ENCODE measurements at regions not wholly inside any gene's neighbourhood (a gene's known extent, or its start where the extent isn't known, plus 50 kb on each side); places are given as distances from the start of the nearest gene placed in this dataset.
"Not testable (repeated sequence)": the region's sequence is repeated elsewhere in the genome, so short reads cannot be mapped to it uniquely, and the experiment has no call there.

DNA sequence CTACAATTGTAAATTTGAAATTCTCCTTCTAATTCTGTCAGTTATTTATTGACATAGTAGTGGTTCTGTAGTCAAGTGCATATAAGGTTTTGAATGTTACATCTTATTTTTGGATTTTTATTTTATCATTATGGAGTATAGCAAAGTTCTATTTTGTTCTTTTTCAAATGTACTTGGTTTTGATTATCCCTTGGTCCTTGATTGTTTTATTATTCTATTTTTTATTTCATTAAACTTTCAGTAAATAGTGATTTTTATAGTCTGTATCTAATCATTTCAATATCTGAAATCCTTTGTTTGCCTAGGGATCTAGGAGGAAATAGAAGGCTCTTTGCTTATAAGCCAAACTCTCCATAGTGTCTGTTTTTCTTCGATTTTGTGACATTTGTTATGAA, 87.8 kb downstream of the HFE start:
- DNase-seq (ENCODE audit: low read depth in 2 of 2): no peak

DNA sequence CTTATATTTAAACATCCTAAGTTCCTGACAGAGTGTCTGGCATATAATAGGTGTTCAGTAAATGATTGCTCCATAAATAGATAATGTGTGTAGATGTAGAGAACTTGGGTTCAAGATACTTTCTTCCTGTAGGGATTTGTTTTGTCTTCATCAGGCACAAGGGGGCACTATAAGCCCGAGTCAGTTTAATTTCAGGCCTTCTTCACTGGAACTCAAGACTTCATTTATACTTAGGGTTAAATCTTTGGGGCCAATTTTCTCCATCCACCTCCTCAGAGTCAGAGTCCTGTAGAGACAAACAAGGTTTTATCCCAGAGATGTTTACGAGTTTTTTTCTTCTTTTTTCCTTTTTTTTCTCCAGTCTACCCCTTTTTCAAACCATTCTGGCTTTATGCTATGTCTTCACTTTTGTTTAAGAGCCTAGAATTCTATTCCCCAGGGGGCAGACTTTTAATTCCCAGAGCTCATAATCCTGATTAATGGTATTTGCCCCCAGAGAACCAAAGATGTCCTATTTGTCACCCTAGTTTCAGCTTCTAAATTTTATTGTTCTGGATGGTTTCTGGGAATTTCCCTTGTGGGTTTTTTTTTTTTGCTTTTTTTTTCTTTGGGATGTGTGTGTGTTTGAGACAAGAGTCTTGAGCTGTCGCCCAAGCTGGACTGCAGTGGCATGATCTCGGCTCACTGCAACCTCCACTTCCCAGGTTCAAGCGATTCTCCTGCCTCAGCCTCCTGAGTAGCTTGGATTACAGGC, 88.4 kb downstream of the HFE start:
- no peak for DNase-seq (ENCODE audit: low read depth in 2 of 2)

DNA sequence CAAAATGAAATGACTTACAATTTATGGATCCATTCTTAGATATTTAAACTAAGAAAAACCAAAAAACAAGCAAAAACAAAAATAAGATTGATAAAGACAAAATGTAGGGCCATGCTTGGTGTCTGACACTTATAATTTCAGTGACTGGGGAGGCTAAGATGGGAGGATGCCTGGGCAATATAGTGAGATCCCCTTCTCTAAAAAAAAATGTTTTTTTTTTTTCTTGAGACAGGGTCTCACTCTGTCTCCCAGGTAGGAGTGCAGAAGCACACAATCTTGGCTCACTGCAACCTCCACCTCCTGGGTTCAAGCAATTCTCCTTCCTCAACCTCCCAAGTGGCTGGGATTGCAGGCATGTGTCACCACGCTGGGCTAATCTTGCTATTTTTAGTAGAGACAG, 92.4 kb downstream of the HFE start:
- no peak for DNase-seq (ENCODE audit: low read depth in 2 of 2)

DNA sequence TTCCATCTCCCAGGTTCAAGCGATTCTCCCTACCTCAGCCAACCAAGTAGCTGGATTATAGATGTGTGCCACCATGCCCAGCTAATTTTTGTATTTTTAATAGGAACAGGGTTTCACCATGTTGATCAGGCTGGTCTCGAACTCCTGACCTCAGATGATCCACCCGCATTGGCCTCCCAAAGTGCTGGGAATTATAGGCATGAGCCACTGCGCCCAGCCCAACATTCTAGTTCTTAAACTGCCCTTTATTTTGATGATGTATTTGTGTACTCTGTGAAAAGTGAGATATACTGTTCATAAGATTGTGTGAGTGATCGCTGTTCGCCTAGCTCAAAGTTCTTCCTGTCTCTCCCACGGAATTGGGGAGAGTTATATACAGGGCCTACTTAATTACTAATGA, 93.1 kb downstream of the HFE start:
- DNase-seq (ENCODE audit: low read depth in 2 of 2): no peak

DNA sequence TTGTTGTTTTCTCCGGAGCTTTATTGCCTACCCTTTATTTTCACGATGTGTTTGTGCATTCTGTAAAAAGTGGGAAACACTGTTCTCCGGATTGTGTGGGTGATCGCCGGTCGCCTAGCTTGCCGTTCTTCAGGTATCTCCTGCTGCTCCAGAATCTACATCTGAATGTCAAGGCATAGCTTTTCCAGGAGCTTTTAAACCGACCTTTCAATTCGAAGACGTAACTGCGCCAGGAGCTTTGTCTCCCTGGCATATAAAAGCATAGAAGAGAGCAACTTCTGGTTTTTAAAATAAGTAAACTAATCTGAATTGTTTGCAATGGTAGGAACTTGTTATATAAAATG, 96.0 kb downstream of the HFE start:
- no peak for DNase-seq (ENCODE audit: low read depth in 2 of 2)

DNA sequence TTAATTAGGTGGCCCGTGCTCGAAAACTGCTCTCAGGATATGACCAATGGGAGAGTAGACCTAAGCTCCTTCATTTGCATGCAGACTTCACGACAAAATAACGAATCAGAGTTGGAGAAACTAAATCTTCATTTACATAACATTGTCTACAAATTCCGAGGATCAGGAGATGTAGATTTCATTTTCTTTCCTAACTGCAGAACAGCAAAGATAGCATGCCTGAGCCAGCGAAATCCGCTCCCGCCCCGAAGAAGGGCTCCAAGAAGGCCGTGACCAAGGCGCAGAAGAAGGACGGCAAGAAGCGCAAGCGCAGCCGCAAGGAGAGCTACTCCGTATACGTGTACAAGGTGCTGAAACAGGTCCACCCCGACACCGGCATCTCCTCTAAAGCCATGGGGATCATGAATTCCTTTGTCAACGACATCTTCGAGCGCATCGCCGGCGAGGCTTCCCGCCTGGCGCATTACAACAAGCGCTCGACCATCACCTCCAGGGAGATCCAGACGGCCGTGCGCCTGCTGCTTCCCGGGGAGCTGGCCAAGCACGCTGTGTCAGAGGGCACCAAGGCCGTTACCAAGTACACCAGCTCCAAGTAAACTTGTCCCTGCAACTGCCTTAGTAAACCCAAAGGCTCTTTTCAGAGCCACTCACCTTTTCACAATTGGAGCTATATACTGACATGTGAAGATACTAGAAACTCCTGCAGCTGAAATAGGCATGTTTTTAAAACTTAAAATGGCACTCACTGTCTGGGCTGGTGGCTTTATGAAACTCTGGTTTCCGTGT, 96.5 kb downstream of the HFE start:
- DNase-seq (ENCODE audit: low read depth in 2 of 2): no peak

DNA sequence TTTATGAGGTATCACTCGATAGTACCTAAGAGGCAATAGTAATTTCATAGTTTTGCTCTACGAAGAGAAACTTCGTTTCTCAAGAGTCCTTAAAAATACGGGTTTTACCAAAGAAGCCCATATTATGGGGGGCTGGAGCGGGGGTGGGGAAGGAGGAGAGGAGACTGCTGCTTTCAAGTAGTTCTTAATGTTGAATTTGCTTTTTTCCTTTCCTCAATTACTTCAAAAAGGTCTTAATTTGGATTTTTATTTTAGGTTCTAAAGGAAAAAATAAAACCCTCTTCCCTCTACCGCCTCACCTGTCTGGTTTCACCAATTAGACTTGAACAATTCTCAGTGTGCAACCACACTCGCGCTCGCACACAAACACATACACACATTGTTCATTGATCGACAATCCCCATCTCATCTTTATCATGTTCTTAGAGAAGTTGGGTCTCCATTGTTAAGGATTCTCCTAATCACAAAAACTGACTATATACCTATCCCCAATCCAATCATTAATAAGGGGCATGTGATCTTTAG, 97.2 kb downstream of the HFE start:
- DNase-seq (ENCODE audit: low read depth in 2 of 2): no peak

DNA sequence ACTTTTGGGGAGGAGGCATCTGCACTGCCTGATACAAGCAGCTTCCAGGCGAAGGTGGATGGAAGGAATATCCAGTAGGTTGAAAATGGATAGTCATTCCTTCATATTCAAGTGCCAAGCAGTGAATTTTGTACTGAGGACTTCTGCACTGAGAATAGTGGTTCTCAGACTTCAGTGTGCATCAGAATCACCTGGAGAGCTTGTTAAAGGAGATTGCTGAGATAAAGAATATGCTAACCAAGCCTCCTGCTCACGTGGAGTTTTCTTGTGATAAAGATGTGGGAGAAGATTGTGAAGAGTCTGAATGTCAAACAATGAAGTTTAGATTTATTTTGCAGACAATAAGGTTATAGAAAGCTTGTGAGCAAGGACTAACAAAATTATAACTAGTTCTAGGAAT, 97.8 kb downstream of the HFE start:
- DNase-seq (ENCODE audit: low read depth in 2 of 2): no peak

DNA sequence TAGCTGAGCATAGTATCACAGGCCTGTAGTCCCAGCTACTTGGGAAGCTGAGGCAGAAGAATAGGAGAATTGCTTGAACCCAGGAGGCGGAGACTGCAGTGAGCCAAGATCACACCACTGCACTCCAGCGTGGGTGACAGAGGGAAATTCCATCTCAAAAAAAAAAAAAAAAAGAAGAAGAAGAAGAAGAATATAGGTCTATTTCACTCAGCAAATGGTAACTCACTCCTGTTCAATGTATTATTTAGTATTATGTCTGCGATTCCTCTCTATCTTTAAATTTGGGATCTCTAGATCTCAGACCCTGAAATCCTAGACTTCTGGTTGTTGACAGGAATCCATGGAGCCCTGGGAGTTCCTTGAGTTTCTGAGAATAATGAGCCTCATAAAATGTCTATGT, 98.6 kb downstream of the HFE start:
- no peak for DNase-seq (ENCODE audit: low read depth in 2 of 2)

DNA sequence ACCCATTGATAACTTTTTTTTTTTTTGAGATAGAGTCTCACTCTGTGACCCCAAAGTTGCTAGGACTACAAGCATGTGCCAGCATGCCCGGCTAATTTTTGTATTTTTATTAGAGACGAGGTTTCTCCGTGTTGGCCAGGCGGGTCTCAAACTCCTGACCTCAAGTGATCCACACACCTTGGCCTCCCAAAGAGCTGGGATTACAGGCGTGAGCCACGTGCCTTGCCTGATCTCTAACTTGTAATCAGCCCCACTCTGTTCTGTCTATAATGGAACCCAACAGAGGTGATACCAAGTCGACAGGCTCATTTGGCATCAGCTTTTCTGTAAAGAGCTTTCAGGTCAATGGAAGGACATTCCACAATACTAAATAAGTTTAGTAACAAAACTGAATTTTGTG, 99.4 kb downstream of the HFE start:
- no peak for DNase-seq (ENCODE audit: low read depth in 2 of 2)

DNA sequence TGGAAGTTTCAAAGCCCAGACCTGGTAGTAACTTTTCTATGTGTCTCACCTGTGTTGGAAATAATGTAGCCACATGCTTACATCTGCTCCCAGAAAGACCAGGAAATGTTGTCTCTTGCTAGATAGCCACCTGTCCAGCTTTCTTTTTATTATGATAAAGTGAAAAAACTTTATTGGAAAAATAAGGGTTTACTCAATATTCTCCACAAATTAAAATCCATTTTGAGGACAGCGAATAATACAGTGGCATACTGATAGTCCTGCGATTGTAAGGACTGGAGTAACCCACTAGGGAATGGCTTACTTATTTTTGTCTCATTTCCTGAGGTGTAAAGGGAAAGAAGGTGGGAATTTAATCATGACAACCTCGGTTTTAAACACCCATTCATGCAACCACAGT, 100.1 kb downstream of the HFE start:
- DNase-seq (ENCODE audit: low read depth in 2 of 2): no peak

DNA sequence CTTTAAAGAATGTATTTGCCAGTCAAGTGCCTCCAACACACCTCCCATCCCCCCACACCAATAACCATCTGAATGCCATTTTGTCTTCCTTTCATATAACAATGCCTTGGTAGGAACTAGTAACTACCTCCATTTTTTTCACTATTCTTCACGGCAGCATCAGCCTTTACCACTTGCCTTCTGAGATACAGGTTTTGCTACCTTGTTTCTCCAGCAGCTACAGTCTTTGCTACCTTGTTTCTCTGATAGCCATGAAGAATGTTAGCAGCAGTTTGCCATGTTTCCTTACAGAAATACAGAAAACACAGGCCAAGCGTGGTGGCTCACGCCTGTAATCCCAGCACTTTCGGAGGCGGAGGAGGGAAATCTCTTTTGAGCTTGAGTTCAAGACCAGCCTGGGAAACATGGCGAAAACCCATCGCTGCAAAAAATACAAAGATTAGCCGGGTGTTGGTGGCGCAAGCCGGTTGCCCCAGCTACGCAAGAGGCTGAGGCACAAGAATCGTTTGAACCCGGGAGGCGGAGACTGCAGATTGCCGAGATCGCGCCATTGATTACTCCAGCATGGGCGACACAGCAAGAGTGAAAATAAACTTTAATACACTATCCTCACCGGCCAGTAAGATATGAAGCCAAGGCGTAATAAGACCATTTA, 100.9 kb downstream of the HFE start:
- DNase-seq (ENCODE audit: low read depth in 2 of 2): no peak

DNA sequence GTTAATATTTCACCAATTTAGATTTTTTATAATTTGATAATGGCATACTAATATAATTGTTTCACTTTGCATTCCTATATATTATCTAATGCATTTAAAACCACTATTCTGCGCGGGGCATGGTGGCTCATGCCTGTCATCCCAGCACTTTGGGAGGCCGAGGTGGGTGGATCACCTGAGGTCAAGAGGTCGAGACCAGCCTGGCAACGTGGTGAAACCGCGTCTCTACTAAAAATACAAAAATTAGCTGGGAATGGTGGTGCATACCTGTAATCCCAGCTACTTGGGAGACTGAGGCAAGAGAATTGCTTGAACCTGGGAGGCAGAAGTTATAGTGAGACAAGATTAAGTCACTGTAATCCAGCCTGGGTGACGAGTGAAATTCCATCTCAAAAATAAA, 104.3 kb downstream of the HFE start:
- DNase-seq (ENCODE audit: low read depth in 2 of 2): not testable (repeated sequence)

DNA sequence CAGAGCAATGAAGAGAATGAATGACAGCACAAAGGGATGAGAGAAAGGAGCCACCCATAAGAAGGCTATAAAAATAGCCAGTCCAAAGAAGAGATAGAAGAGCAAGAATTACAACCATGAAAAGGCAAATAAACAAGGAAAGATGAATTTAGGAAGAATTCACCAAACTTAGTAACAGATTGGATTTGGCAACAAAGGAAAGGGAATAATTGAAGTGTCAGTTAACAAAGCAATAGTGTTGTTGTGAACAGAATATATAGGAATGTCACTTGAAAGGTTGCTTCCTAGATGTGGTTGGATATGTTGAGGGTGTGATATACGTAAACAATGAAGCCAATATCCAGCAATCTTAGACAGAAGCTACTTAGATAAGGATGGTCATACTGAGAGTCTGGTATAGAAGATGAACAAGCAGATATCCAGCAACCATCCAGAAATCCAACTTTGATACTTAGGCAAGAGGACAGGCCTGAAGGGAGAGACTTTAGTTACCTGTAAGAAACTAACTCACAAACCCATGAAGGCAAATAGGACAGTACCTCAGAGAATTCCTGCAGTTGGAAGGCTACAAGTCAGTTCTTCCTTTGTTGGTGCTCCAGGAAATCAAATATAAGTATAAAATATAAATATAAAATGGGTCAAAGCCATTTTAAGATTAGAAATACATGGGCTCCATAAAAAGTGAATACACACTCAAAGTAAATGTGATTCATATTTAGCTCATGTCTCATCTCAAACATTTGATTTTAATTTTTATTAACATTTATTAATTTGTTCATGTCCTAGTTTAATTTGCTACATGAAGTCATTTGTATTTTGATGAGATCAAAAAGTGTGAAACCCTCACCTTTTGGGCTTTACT, 106.5 kb downstream of the HFE start:
- DNase-seq (ENCODE audit: low read depth in 2 of 2): no peak

DNA sequence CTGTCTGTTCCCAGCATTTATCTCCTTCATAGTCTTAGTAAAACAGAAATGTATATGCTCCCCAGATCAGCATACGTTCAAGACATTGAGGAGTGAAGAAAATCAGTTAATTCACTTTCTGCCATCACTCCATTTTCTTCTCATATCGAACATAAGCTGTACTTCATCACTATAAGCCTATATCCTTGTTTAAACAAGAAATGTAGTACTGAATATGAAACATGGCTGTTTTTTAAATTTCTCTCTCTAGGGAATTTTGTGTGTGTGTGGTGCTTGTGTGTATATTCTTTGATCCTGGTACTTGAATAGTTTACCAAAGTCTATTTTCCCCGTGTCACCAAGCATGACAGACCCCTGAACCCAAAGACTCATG, 107.1 kb downstream of the HFE start:
- DNase-seq (ENCODE audit: low read depth in 2 of 2): no peak

DNA sequence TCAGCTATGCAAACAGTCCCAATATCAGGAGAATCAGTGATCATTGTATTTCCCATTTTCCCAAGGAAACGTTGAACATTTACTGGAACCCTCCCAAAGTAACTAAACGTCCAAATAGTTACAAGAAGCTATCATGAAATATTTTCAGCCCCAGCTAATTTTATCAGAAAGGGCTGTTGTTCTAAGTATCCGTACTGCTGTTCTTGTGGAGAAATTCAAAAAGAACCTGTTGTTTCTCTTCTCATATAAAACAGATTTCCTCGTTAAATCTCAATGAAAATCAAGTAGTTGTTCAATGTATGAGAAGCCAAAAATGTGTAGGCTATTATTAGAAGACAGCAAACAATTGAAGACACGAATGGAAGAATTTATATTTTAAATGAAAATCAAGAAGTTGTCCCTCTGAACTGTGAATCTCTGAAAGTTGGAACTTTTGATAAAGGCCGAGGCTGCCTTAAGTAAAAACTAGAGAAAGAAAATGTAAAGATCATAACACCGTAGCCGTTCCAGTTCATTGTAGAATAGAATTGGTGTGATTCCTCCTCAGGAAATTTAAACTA, 107.7 kb downstream of the HFE start:
- DNase-seq (ENCODE audit: low read depth in 2 of 2): no peak

DNA sequence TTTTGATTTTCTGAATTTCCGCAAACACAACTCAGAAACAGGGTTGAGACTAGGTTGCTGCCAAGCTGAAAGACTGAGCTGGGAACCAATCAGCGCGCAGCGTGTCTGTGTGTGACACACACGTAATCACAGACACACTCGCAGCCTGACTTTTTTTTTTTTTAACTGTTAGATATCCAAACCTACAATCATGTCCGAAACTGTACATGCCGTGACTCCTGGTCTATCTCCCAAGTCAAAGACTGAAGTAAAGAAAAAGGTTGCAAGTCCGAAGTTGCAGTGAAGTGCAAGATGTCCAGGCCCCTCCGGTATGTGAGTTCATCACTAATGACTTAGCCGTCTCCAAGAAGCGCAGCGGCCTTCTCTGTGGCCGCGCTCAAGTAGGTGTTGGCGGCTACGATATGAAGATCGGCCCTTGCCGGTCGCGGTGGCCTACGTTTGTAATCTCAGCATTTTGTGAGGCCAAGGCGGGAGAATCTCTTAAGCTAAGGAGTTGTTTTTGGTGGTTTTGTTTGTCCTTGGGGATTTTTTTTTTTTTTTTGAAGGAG, 108.2 kb downstream of the HFE start:
- DNase-seq (ENCODE audit: low read depth in 2 of 2): peak; percentile 78 to 79

DNA sequence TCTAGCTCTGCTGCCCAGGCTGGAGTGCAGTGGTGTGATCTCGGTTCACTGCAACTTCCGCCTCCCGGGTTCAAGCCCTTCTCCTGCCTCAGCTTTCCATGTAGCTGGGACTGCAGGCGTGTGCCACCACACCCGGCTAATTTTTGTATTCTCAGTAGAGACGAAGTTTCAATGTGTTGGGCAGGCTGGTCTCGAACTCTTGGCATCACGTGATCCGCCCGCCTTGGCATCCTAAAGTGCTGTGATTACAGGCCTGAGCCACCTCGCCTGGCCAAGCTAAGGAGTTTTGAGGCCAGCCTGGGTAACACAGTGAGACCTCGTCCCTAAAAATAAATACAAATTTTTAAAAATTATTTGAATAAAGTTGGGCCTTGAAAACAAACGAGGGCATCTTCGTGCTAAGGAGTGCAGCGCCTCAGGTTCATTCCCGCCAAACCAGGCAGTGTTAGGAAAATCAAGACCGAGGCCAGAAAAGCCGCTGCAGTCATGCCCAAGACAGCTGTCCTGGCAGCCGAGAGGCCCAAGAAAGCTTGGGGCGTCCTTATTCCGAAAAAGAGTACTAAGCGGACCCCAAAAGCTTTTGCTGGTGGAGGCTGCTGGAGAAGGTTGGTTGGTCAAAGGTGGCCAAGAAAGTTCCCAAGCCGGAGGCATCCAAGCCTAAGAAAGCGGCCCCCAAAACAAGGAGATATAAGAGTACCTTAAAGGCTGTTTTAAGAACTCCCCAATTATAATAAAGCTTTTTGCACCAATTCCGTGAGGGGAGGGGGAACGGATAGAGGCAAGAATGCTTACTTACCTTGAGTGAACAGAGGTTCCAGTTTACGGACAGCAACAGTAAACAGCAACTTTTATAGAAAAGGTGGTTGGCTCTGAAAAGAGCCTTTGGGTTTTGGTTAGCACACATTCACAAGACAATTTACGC, 109.0 kb downstream of the HFE start:
- DNase-seq (ENCODE audit: low read depth in 2 of 2): no peak

DNA sequence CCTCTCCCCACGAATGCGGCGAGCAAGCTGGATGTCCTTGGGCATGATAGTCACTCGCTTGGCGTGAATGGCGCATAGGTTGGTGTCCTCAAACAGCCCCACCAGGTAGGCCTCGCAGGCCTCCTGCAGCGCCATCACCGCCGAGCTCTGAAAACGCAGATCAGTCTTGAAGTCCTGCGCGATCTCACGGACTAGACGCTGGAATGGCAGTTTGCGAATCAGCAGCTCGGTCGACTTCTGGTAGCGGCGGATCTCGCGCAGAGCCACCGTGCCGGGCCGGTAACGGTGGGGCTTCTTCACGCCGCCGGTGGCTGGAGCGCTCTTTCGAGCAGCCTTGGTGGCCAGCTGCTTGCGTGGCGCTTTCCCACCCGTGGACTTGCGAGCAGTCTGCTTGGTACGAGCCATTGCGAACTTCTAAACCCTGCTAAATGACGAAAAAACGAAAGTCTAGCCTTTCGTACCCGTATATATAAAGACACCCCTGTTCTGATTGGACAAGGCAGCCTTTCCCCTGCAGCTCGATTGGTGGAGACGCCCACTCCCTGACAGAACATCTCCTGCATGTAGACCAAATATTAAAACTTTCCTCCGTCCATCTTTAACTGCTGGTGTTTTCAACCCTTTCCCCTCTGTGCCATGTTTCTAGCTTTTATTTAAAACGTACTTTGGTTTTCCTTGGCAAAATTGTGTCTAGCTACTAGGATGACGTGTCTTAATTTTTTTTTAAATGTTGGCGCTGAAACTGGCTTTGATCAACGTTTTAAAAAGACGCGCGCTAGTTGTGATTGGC, 109.8 kb downstream of the HFE start:
- DNase-seq (ENCODE audit: low read depth in 2 of 2): peak; percentile 64 to 78

DNA sequence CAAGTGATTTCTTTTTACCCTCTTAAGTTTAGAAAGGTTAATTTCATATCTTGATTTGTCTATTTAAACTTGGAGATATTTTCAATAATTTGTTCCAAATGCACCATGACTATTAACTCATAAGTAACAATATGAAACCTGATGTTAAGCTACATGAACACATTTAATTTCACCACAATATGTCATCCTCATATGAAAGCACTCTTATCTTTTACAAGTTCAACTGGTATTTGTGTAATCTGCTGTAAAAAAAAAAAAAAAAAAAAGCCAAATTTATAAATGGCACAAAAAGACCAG, 110.4 kb downstream of the HFE start:
- no peak for DNase-seq (ENCODE audit: low read depth in 2 of 2)
